ENCODE measurements at regions not wholly inside any gene's neighbourhood (a gene's known extent, or its start where the extent isn't known, plus 50 kb on each side); places are given as distances from the start of the nearest gene placed in this dataset.
A peak's percentile ranks its signal among the peaks of the same experiment; 100 is the strongest.
"Not testable (repeated sequence)": the region's sequence is repeated elsewhere in the genome, so short reads cannot be mapped to it uniquely, and the experiment has no call there.

DNA sequence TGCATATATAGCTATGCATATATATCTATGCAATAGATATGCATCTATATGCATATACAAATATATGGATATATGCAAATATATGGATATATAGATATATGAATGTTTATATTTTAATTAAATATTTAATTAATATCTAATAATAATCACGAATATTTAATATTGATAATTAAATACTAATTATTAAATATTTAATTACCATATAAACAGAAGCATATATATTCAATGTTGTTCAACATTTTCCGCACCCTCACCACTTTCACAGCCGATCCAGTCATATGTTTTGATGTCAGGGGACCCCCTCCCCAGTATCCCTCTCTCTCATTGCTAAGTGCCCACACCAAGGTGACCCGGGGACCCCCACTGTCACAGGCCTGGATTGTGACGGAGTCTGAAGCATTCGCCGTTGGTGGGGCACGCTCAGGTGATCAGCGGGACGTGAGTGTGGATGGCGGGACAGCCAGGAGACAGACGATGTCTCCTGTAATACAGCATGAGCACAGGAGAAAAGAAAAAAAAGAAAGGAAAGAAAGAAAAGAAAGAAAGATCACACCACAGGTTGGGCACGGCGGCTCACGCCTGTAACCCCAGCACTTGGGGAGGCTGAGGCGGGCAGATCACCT is 199.7 kb downstream of the CRLF2 start:
- no peak for DNase-seq (ENCODE audit: low spot score)

DNA sequence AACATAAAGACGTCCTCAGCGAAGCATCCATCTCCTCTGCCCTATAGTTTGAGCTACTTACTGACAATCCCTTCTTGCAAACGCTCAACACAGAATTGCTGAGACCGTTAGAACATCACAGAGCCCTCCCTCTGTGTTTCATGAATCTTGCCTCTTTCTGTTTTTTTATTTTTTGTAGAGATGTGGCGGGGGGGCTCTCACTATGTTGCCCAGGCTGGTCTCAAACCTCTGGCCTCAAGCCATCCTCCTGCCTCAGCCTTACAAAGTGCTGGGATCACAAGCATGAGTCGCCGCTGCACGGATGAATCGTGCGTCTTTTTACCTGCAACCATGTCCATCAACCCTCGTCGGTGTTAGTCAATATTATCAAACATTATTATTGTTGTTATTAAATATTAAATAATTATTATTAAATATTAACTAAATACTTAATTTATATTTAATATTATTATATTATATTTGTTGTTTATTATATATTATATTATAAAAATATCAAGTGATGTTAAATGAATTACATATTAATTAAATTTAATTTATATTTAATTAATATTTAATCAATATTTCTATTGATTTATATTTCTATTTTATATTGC is 200.7 kb downstream of the CRLF2 start:
- DNase-seq (ENCODE audit: low spot score): no peak

DNA sequence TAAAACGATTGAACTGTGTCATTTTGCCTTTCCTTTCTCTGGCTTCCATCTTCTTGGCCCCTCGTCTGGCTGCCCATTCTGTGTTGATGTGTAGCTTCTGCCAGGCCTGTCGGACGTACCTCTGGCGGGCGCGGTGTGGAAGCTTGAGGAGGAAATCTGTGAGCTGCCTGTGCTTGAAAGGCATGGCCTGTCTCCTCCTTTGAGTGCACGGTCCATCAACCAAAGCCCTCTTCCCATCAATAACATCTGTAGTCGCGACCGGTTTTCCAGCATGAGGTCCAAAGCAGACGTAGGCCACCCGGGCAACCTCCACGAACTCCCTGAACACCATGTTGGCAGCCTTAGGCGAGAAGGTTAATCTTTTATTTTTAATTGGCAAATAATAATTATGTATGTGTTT is 202.7 kb downstream of the CRLF2 start:
- DNase-seq (ENCODE audit: low spot score): no peak

DNA sequence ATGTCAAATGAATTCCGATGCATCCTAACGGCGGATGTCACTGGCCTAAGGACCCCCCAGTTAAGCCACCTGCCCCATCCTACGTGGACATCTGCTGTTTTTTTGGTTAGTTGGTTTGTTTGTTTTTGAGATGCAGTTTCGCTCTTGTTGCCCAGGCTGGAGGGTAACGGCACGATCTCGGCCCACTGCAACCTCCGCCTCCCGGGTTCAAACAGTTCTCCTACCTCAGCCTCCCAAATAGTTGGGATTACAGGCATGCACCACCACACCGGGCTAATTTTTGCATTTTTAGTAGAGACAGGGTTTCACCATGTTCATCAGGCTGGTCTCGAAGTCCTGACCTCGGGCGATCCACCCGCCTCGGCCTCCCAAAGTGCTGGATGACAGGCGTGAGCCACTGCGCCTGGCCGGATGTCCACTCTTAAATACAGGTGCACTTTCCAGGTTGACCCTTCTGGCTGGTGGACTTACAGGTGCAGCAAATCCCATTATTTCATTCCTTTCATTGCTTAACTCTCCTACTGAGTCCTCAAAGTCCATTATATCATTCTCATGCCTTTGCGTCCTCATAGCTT is 206.2 kb downstream of the CRLF2 start:
- DNase-seq (ENCODE audit: low spot score): no peak

DNA sequence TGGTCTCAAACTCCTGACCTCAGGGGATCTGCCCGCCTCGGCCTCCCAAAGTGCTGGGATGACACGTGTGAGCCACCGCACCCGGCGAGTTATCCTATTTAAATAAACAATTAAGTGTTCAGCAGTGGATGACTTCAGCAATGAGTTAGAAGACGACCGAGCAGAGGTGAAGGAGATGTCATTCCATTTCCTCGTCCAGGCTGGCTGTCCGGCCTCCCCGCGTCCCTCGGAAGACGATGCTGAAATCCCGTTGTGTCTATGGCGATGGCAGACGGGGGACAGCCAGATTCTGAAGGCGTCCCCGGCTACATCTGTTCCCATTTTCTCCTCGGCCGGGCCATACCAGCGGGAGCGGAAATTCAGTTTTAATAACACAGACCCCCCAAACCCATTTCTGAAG is 209.8 kb downstream of the CRLF2 start:
- no peak for DNase-seq (ENCODE audit: low spot score)

DNA sequence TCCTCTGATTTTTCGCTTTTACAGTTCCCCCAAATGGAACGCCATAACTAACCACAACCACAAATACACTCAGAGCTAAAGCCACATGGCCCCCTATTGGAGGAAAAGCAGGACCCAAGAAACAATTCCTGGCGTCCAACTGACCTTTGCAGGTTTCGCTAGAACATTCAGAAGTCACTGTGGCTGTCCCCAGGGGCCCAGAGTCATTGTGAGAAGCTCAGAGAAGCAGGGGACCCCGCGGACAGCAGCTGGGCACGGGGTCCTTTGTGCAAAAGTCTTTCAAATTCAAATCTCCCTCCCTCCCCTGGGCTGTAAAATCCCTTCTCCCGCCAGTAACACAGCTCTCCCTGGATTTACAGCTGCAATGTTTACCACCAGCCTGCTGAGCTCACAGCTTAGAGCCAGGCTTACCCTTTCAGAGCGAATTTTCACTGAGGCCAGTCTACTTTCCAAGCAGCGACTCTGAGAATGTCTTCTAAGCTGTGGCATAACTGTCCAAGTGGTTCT is 214.8 kb downstream of the CRLF2 start:
- DNase-seq (ENCODE audit: low spot score): no peak

DNA sequence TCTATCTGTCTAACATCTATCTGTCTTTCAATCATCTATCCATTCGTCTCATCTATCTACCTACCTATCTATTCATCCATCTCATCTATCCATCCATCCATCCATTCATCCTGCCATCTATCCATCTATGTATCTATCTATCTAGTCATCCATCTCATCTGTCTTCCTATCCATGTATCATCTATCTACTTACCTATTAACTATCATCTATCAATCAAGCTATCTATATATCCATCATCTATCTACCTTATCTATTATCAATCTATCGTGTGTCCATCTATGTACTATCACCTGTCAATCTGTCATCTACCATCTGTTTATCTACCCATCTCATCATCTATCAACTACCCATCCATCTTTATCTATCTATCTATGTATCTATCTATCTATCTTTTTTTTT is 217.7 kb downstream of the CRLF2 start:
- no peak for DNase-seq (ENCODE audit: low spot score)

DNA sequence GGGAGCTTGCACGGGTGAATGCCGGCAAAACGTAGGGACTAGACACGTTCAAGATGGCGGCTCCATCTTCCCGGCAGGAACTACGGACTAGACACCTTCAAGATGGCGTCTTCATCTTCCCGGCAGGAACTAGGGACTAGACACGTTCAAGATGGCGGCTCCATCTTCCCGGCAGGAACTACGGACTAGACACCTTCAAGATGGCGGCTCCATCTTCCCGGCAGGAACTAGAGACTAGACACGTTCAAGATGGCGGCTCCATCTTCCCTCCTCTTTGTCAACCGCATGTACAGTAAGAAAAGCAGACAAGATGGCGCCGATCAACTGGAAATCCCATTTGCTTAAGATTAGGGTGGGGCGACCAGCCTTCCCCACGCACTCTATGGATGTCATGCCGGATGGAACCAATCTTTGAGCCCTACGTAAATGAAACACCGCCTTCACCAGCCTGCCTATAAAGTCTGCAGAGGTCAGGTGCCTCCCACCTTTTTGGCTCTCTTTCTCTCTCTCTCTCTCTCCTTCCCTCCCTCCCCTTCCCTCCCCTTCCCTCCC is 222.4 kb downstream of the CRLF2 start:
- DNase-seq (ENCODE audit: low spot score): peak; percentile 8

DNA sequence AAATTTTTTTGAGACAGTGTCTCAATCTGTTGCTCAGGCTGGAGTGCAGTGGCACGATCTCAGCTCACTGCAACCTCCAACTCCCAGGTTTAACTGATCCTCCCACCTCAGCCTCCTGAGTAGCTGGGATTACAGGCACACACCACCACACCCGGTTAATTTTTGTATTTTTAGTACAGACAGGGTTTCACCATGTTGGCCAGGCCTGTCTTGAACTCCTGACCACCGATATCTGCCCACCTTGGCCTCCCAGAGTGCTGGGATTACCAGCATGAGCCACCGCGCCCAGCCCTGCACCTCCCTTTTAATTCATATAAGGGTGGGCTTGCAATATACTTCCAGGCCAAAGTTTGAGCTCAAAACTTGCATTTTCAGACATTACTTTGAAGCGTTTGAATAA is 223.9 kb downstream of the CRLF2 start:
- not testable (repeated sequence) for DNase-seq (ENCODE audit: low spot score)

DNA sequence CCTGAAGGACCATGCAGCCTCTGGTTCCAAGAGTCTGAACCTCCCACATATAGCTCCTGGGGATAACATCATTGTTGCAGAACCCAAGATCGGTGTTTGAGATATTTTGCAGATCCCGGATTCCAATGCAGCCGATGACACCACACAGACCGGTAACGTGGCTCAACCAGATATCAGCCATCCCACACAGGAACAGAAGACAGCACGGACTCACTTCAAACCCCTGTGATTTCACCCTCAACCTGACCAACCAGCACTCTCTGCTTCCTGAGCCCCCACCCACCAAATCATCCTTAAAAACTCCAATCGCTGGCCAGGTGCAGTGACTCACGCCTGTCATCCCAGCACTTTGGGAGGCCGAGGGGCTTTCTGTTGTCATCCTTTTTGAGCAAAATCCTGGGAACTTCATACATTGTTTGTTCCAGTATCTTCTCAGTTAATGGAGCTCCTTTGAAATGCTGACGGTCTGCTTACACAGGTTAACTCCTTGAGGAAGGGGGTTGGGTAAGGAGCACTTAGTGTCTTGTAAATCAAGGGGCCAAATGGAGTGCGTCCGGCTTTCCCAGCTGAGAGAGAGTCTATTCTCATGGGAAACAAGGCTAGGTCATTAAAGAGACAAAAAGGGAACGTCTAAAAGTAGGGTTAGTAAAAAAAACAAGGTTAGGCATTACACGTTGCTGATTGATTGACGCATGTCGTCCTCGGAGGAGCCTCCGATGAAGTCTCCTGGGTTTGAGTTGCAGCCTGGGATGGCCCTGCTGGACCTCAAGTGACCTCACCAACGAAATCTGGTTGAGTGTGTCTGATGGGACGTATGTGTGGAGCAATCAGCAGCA is 230.4 kb downstream of the CRLF2 start:
- DNase-seq (ENCODE audit: low spot score): no peak

DNA sequence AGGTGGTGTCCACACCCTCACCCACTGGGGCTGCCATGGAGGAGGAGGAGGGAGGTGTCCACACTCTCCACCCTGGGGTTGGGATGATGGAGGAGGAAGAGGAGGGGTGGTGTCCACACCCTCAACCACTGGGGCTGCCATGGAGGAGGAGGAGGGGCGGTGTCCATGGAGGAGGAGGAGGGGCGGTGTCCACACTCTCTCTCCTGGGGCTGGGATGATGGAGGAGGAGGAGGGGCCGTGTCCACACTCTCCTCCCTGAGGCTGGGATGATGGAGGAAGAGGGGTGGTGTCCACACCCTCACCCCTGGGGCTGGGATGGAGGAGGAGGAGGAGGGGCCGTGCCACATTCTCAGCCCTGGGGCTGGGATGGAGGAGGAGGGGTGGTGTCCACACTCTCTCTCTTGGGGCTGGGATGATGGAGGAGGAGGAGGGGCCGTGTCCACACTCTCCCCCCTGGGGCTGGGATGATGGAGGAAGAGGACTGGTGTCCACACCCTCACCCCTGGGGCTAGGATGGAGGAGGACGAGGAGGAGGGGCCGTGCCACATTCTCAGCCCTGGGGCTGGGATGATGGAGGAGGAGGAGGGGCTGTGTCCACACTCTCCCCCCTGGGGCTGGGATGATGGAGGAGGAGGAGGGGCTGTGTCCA is 231.7 kb downstream of the CRLF2 start:
- DNase-seq (ENCODE audit: low spot score): no peak

DNA sequence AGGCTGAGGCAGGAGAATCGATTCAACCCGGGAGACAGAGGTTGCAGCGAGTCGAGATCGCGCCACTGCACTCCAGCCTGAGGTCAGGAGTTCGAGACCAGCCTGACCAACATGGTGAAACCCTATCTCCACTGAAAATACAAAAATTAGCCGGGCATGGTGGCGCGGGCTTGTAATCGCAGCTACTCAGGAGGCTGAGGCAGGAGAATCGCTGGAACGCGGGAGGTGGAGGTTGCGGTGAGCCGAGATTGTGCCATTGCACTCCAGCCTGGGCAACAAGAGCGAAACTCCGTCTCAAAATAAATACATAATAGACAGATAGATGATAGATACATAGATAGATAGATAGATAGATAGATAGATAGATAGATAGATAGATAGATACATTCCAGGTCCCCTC is 233.3 kb downstream of the CRLF2 start:
- not testable (repeated sequence) for DNase-seq (ENCODE audit: low spot score)

DNA sequence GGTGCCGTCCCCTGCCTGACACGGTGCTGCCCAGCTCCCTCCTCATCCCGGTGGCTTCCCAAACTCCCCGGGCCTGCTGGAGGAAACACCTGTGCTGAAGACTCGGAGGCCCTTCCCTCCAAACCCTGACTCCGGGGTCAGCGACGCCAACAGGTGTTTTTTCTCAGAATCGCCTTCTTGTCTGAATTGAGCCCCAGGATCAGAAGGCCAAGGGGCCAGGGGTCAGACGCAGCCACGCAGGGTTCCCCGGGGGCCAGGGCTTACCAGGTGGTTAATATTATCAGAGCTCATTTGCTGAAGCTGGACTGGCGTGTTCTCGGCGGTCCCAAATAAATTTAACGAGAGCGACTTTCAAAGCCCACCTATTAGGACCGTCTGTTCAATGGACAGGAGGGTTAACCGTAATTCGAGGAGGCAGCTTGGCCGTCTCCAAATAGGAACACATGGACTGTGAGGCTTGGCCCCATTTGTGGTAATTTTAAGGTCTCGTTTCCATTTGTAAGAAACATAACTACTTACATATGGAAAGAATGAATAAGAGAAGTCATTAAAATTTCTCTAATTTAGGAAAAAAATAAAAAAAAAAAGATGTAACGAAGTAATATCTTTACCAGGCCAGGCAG is 239.3 kb downstream of the CRLF2 start:
- DNase-seq (ENCODE audit: low spot score): no peak

DNA sequence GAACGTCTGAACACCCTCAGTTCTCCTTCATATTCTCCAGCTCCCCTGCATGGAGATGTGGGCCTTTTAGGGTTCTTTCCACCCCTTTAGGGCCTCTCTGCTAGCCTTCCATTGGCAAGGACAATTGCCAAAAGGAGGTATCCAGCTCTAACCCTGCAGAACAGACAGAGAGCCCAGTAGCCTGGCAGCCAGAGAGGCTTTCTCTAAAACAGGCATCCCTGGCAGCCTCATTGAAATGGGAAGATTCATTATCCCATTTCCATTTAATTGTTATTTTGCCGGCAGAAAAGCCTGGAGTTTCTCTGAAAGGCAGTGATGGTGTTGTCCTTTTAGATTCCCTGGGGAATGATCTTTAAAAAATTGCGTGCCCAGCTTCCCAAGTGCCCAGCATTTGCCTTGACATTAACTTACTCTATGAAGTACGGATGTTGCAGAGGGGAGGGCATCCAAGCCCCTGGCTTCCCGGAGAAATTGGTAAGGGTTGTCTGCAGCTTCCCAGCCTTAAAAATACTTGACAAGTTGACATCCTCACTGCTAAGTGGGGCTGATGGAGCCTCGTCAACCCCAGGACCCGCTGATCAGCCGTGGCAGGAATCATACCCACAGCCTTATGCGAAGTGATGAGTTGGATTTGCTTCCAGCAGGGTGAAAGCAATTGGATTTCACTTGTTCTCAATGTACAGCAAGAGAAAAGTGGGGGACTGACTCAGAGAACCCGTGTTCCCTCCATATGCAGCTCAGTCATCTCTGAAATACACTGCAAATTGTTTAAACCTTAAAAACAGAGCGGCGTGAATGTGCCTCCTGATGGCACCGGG is 244.1 kb downstream of the CRLF2 start:
- DNase-seq (ENCODE audit: low spot score): no peak

DNA sequence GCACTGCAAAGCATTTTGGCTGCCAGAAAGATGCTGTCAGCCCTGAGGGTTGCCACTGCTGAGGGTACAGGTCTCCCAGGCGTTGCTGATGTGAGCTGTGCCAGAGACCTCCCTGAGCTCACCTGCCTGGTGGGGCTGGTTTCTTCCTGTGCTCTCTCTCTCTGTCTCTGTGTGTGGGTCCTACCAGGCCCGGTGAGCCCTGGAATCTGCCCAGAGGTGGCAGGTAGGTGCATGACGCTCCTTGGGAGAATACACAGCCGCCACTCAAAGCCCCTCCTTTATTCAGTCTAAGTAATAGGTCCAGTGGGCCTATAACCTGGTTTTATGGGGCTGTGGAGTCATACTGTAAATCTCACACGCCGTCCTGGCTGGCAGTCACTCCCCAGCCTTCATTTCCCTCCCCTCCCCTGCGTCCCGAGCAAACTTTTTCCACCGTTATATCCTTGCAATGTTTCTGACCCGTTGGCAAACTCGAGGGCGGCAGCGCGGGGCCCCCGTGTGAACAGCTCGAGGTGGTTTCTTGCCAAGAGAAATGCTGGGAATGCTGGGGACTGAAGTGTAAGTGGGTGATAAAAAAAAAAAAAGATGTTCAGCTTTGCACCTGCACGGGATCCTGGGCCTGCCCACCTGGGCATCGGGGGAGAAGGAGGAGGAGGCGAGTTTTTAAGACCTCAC is 245.9 kb downstream of the CRLF2 start:
- DNase-seq (ENCODE audit: low spot score): no peak

DNA sequence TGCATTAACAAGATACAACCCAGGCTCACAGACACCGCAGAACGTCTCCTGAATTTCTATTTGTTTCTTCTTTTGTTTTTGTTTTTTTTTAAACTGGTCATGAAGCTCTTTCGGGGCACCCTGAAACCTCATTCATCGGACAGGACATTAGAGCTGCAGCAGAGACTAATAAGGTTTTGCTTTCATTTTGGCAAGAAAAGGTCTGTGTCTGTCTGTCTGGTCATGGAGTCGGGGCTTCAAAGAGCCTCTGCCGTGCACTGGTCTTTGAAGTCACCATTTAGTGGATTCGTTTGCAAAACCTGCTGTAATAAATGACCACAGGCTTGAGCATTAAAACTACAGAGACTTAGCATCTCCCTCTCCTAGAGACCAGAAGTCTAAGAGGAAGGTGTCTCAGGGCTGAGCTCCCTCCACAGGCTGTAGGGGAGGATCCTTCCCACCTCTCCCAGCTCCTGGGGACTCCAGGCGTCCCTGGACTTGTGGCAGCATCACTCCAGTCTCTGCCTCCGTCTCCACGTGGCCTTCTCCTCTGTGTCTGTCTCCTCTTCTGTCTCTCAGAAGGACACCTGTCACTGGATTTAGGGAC is 247.5 kb downstream of the CRLF2 start:
- no peak for DNase-seq (ENCODE audit: low spot score)

DNA sequence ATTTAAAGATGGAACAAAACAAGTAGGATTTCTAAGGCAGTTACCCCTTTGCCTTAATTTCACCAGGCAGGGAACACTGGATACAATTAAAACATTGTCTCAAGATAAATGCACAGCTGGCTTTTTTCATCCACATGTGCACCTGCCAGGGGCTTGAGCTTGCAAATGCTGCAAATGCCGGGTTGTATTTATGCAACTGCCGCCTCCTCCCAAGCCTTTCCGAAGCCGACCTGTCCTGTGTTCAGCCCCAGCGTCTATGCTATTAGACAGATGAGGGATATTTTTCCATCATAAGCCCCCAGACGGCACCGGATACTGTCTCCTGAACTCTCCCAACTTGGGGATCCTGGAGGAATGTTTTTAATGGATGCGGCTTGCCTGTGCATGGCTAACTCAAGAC is 251.6 kb downstream of the CRLF2 start:
- no peak for DNase-seq (ENCODE audit: low spot score)

DNA sequence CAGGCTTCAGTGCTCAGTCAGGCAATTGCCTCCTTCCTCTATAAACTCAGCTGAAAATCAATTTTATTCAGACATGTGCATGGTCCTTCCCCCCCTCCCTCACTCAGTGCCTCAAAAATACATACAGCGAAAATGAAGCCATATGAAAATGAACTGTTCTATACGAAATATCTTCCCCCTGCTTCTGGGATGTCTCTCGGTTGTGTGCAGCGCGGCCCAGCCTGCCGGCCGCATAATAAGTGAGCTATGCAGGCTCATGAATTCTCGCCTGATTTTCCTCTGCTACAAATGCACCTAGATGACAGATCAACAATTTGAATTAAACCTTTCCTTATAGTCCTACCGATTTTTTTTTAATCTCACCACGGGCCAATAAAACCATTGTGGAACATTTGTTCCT is 252.9 kb downstream of the CRLF2 start:
- no peak for DNase-seq (ENCODE audit: low spot score)

DNA sequence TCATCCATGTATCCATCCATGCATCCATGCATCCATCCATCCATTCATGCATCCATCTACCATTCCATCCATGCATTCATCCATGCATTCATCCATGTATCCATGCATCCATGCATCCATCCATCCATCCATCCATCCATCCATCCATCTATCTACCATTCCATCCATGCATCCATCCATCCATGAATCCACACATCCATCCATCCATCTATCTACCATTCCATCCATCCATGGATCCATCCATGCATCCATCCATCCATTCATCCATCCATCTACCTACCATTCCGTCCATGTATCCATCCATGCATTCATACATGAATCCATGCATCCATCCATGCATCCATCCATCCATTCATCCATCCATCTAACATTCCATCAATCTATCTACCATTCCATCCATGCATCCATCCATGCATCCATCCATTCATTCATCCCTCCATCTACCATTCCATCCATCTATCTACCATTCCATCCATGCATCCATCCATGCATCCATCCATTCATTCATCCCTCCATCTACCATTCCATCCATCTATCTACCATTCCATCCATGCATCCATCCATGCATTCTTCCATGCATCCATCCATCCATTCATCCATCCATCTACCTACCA is 257.2 kb downstream of the CRLF2 start:
- DNase-seq (ENCODE audit: low spot score): not testable (repeated sequence)
